ENCODE measurements at regions not wholly inside any gene's neighbourhood (a gene's known extent, or its start where the extent isn't known, plus 50 kb on each side); places are given as distances from the start of the nearest gene placed in this dataset.

- TF ChIP-seq, protein P1, sequence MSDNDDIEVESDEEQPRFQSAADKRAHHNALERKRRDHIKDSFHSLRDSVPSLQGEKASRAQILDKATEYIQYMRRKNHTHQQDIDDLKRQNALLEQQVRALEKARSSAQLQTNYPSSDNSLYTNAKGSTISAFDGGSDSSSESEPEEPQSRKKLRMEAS (IDR thresholded peaks at IDR 0.05), result no peak
- TF ChIP-seq POLR2A (IDR thresholded peaks at IDR 0.05; ENCODE audit: borderline replicate concordance, extremely low read depth, insufficient read depth, insufficient read length), result no peak
- TF ChIP-seq JUND (IDR thresholded peaks at IDR 0.05), result no peak
- no peak for TF ChIP-seq RAD21 (IDR thresholded peaks at IDR 0.05; ENCODE audit: low read depth)
- TF ChIP-seq, protein P2, sequence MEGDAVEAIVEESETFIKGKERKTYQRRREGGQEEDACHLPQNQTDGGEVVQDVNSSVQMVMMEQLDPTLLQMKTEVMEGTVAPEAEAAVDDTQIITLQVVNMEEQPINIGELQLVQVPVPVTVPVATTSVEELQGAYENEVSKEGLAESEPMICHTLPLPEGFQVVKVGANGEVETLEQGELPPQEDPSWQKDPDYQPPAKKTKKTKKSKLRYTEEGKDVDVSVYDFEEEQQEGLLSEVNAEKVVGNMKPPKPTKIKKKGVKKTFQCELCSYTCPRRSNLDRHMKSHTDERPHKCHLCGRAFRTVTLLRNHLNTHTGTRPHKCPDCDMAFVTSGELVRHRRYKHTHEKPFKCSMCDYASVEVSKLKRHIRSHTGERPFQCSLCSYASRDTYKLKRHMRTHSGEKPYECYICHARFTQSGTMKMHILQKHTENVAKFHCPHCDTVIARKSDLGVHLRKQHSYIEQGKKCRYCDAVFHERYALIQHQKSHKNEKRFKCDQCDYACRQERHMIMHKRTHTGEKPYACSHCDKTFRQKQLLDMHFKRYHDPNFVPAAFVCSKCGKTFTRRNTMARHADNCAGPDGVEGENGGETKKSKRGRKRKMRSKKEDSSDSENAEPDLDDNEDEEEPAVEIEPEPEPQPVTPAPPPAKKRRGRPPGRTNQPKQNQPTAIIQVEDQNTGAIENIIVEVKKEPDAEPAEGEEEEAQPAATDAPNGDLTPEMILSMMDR (IDR thresholded peaks at IDR 0.05 in 2 of 3, conservative IDR thresholded peaks at IDR 0.05 in 1 of 3; ENCODE audit: borderline replicate concordance in 1 of 3, insufficient read depth in 1 of 3, low read depth in 2 of 3, low read length in 2 of 3), result no peak
- TF ChIP-seq SIN3A (IDR thresholded peaks at IDR 0.05; ENCODE audit: low read depth), result no peak
- TF ChIP-seq, protein P3, sequence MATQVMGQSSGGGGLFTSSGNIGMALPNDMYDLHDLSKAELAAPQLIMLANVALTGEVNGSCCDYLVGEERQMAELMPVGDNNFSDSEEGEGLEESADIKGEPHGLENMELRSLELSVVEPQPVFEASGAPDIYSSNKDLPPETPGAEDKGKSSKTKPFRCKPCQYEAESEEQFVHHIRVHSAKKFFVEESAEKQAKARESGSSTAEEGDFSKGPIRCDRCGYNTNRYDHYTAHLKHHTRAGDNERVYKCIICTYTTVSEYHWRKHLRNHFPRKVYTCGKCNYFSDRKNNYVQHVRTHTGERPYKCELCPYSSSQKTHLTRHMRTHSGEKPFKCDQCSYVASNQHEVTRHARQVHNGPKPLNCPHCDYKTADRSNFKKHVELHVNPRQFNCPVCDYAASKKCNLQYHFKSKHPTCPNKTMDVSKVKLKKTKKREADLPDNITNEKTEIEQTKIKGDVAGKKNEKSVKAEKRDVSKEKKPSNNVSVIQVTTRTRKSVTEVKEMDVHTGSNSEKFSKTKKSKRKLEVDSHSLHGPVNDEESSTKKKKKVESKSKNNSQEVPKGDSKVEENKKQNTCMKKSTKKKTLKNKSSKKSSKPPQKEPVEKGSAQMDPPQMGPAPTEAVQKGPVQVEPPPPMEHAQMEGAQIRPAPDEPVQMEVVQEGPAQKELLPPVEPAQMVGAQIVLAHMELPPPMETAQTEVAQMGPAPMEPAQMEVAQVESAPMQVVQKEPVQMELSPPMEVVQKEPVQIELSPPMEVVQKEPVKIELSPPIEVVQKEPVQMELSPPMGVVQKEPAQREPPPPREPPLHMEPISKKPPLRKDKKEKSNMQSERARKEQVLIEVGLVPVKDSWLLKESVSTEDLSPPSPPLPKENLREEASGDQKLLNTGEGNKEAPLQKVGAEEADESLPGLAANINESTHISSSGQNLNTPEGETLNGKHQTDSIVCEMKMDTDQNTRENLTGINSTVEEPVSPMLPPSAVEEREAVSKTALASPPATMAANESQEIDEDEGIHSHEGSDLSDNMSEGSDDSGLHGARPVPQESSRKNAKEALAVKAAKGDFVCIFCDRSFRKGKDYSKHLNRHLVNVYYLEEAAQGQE (IDR thresholded peaks at IDR 0.05; ENCODE audit: low read depth), result no peak
- no peak for TF ChIP-seq POLR2AphosphoS5 (IDR thresholded peaks at IDR 0.05; ENCODE audit: low read depth, low read length)
- no peak for TF ChIP-seq ZNF274 (IDR thresholded peaks at IDR 0.05; ENCODE audit: low read depth, low read length)
- TF ChIP-seq EZH2 (IDR thresholded peaks at IDR 0.05), result no peak
These were observed 208.6 kb downstream of the CTTN start for GRCh38 chr11:70606951-70607330.
